ENCODE measurements at regions not wholly inside any gene's neighbourhood (a gene's known extent, or its start where the extent isn't known, plus 50 kb on each side); places are given as distances from the start of the nearest gene placed in this dataset.

GRCh38 chr2:121120411-121120810 is 164.6 kb downstream of the TFCP2L1 start:
- H3K4me3 ChIP-seq (ENCODE audit: low read depth, low read length): no peak overlapping the region
- no peaks in the 10 kb centered on the region for H3K9me3 ChIP-seq (ENCODE audit: control insufficient read depth, insufficient read depth, low read length)
- H3K36me3 ChIP-seq (ENCODE audit: control insufficient read depth, insufficient read depth, low read length): no peaks in the 10 kb centered on the region
- no peaks in the 10 kb centered on the region for H3K4me1 ChIP-seq (ENCODE audit: control insufficient read depth, insufficient read depth, low read length)
- no peak overlapping the region for H3K9ac ChIP-seq (ENCODE audit: low read depth, low read length)
- no peaks in the 10 kb centered on the region for H3K27me3 ChIP-seq (ENCODE audit: control insufficient read depth, insufficient read depth, low read length)
- no peak overlapping the region for H3K27ac ChIP-seq (ENCODE audit: low read depth, low read length)

- no peaks in the 10 kb centered on the region for H3K27me3 ChIP-seq (ENCODE audit: control insufficient read depth, insufficient read depth, low read length)
- H3K36me3 ChIP-seq (ENCODE audit: control insufficient read depth, insufficient read depth, low read length): no peaks in the 10 kb centered on the region
- H3K4me3 ChIP-seq (ENCODE audit: low read depth, low read length): no peak overlapping the region
- H3K4me1 ChIP-seq (ENCODE audit: control insufficient read depth, insufficient read depth, low read length): no peaks in the 10 kb centered on the region
- no peaks in the 10 kb centered on the region for H3K9me3 ChIP-seq (ENCODE audit: control insufficient read depth, insufficient read depth, low read length)
- no peak overlapping the region for H3K27ac ChIP-seq (ENCODE audit: low read depth, low read length)
- no peak overlapping the region for H3K9ac ChIP-seq (ENCODE audit: low read depth, low read length)
These were observed 164.0 kb downstream of the TFCP2L1 start for GRCh38 chr2:121120991-121121390.

GRCh38 chr2:121121661-121122060 is 163.3 kb downstream of the TFCP2L1 start:
- Histone ChIP-seq H3K4me1 (ENCODE audit: control insufficient read depth, insufficient read depth, low read length) (no peaks in the 10 kb centered on the region), H3K9me3 (ENCODE audit: control insufficient read depth, insufficient read depth, low read length) (no peaks in the 10 kb centered on the region), H3K9ac (ENCODE audit: low read depth, low read length) (no peak overlapping the region), H3K27me3 (ENCODE audit: control insufficient read depth, insufficient read depth, low read length) (no peaks in the 10 kb centered on the region), H3K4me3 (ENCODE audit: low read depth, low read length) (no peak overlapping the region), H3K36me3 (ENCODE audit: control insufficient read depth, insufficient read depth, low read length) (no peaks in the 10 kb centered on the region), H3K27ac (ENCODE audit: low read depth, low read length) (no peak overlapping the region)

- Histone ChIP-seq H3K4me3 (ENCODE audit: low read depth, low read length) (no peak overlapping the region), H3K9ac (ENCODE audit: low read depth, low read length) (no peak overlapping the region), H3K27me3 (ENCODE audit: control insufficient read depth, insufficient read depth, low read length) (no peaks in the 10 kb centered on the region), H3K9me3 (ENCODE audit: control insufficient read depth, insufficient read depth, low read length) (no peaks in the 10 kb centered on the region), H3K27ac (ENCODE audit: low read depth, low read length) (no peak overlapping the region), H3K4me1 (ENCODE audit: control insufficient read depth, insufficient read depth, low read length) (no peaks in the 10 kb centered on the region), H3K36me3 (ENCODE audit: control insufficient read depth, insufficient read depth, low read length) (no peaks in the 10 kb centered on the region)
These were observed 161.7 kb downstream of the TFCP2L1 start for GRCh38 chr2:121123268-121123667.

GRCh38 chr2:121124330-121124729 is 160.7 kb downstream of the TFCP2L1 start:
- H3K27me3 ChIP-seq (ENCODE audit: control insufficient read depth, insufficient read depth, low read length): no peaks in the 10 kb centered on the region

GRCh38 chr2:121125350-121125749 is 159.7 kb downstream of the TFCP2L1 start:
- Histone ChIP-seq H3K27me3 (ENCODE audit: control insufficient read depth, insufficient read depth, low read length) (no peaks in the 10 kb centered on the region), H3K9ac (ENCODE audit: low read depth, low read length) (no peak overlapping the region), H3K9me3 (ENCODE audit: control insufficient read depth, insufficient read depth, low read length) (no peaks in the 10 kb centered on the region)

More at GRCh38 chr2:121124330-121124729, 160.7 kb downstream of the TFCP2L1 start:
- no peak overlapping the region for H3K9ac ChIP-seq (ENCODE audit: low read depth, low read length)
- H3K9me3 ChIP-seq (ENCODE audit: control insufficient read depth, insufficient read depth, low read length): no peaks in the 10 kb centered on the region
- H3K4me3 ChIP-seq (ENCODE audit: low read depth, low read length): no peak overlapping the region
- peaks cover 4% of the 10 kb centered on the region; the same call in 1 of the 2 replicates for H3K4me1 ChIP-seq (ENCODE audit: control insufficient read depth, insufficient read depth, low read length)
- no peaks in the 10 kb centered on the region for H3K36me3 ChIP-seq (ENCODE audit: control insufficient read depth, insufficient read depth, low read length)
- H3K27ac ChIP-seq (ENCODE audit: low read depth, low read length): no peak overlapping the region

GRCh38 chr2:121128741-121129659 is 156.0 kb downstream of the TFCP2L1 start:
- no peak overlapping the region for H3K9ac ChIP-seq (ENCODE audit: low read depth, low read length)
- no peak overlapping the region for H3K27ac ChIP-seq (ENCODE audit: low read depth, low read length)
- H3K4me1 ChIP-seq (ENCODE audit: control insufficient read depth, insufficient read depth, low read length): peaks cover 22% of the 10 kb centered on the region
- no peaks in the 10 kb centered on the region for H3K36me3 ChIP-seq (ENCODE audit: control insufficient read depth, insufficient read depth, low read length)
- H3K4me3 ChIP-seq (ENCODE audit: low read depth, low read length): no peak overlapping the region
- H3K9me3 ChIP-seq (ENCODE audit: control insufficient read depth, insufficient read depth, low read length): no peaks in the 10 kb centered on the region
- H3K27me3 ChIP-seq (ENCODE audit: control insufficient read depth, insufficient read depth, low read length): 0 out of 2 replicates have a peak, but pooled peaks cover 2% of the 10 kb centered on the region

More at GRCh38 chr2:121125350-121125749, 159.7 kb downstream of the TFCP2L1 start:
- H3K4me3 ChIP-seq (ENCODE audit: low read depth, low read length): no peak overlapping the region
- H3K4me1 ChIP-seq (ENCODE audit: control insufficient read depth, insufficient read depth, low read length): peaks cover 4% of the 10 kb centered on the region; the same call in 1 of the 2 replicates
- H3K27ac ChIP-seq (ENCODE audit: low read depth, low read length): no peak overlapping the region
- H3K36me3 ChIP-seq (ENCODE audit: control insufficient read depth, insufficient read depth, low read length): no peaks in the 10 kb centered on the region

- Histone ChIP-seq H3K9ac (ENCODE audit: low read depth, low read length) (no peak overlapping the region), H3K27ac (ENCODE audit: low read depth, low read length) (no peak overlapping the region), H3K4me3 (ENCODE audit: low read depth, low read length) (no peak overlapping the region), H3K27me3 (ENCODE audit: control insufficient read depth, insufficient read depth, low read length) (0 out of 2 replicates have a peak, but pooled peaks cover 2% of the 10 kb centered on the region), H3K36me3 (ENCODE audit: control insufficient read depth, insufficient read depth, low read length) (no peaks in the 10 kb centered on the region), H3K9me3 (ENCODE audit: control insufficient read depth, insufficient read depth, low read length) (no peaks in the 10 kb centered on the region), H3K4me1 (ENCODE audit: control insufficient read depth, insufficient read depth, low read length) (peaks cover 22% of the 10 kb centered on the region)
These were observed 155.3 kb downstream of the TFCP2L1 start for GRCh38 chr2:121129692-121130091.

GRCh38 chr2:121130301-121130850 is 154.6 kb downstream of the TFCP2L1 start:
- Histone ChIP-seq H3K27me3 (ENCODE audit: control insufficient read depth, insufficient read depth, low read length) (0 out of 2 replicates have a peak, but pooled peaks cover 2% of the 10 kb centered on the region), H3K9ac (ENCODE audit: low read depth, low read length) (no peak overlapping the region), H3K4me1 (ENCODE audit: control insufficient read depth, insufficient read depth, low read length) (peaks cover 22% of the 10 kb centered on the region), H3K4me3 (ENCODE audit: low read depth, low read length) (no peak overlapping the region), H3K9me3 (ENCODE audit: control insufficient read depth, insufficient read depth, low read length) (no peaks in the 10 kb centered on the region), H3K27ac (ENCODE audit: low read depth, low read length) (no peak overlapping the region), H3K36me3 (ENCODE audit: control insufficient read depth, insufficient read depth, low read length) (no peaks in the 10 kb centered on the region)

- no peak overlapping the region for H3K4me3 ChIP-seq (ENCODE audit: low read depth, low read length)
- no peaks in the 10 kb centered on the region for H3K36me3 ChIP-seq (ENCODE audit: control insufficient read depth, insufficient read depth, low read length)
- H3K4me1 ChIP-seq (ENCODE audit: control insufficient read depth, insufficient read depth, low read length): peaks cover 22% of the 10 kb centered on the region
- H3K27ac ChIP-seq (ENCODE audit: low read depth, low read length): no peak overlapping the region
- H3K9me3 ChIP-seq (ENCODE audit: control insufficient read depth, insufficient read depth, low read length): no peaks in the 10 kb centered on the region
- 0 out of 2 replicates have a peak, but pooled peaks cover 2% of the 10 kb centered on the region for H3K27me3 ChIP-seq (ENCODE audit: control insufficient read depth, insufficient read depth, low read length)
- no peak overlapping the region for H3K9ac ChIP-seq (ENCODE audit: low read depth, low read length)
These were observed 153.6 kb downstream of the TFCP2L1 start for GRCh38 chr2:121131375-121131774.

Data from HUES48 (cell line).